B cell (primary cell): ENCODE measurements at regions not wholly inside any gene's neighbourhood (a gene's known extent, or its start where the extent isn't known, plus 50 kb on each side); places are given as distances from the start of the nearest gene placed in this dataset.

Experiments used
- EZH2 ChIP-seq: IDR thresholded peaks from 2 replicates; pipeline ENCODE4 v1.6.1; 2012; ENCODE audit warnings: borderline replicate concordance, low read depth, mild to moderate bottlenecking, moderate library complexity, low read length; ENCODE audit not compliant: insufficient read depth, poor library complexity, severe bottlenecking
- TF ChIP-seq, protein P1 (sequence below): fragments of 200-600 bp; IDR thresholded peaks from one replicate; pipeline ENCODE4 v1.8.0; 2022; ENCODE audit warnings: antibody characterized with exemption, mild to moderate bottlenecking

DNA sequence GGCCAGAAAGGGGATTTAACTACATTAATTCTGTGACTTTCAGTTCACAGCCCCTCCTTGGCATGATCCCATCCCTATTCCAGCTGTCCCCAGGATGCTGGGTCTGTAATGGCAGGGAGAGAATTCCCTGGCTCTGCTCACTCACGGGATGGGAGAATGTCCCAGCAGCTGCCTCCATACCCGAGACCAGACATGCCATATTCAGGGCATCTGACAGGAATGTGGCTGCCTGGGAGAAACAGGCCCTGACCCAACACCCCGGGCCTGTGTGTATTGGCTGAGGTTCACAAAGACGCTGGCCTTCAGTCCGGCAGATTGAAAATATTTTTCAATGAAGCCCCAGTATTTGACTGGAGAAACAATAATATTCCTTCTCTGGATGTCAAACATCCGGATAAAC, 83.6 kb upstream of the SMAD3 start:
- TF ChIP-seq, protein P1, sequence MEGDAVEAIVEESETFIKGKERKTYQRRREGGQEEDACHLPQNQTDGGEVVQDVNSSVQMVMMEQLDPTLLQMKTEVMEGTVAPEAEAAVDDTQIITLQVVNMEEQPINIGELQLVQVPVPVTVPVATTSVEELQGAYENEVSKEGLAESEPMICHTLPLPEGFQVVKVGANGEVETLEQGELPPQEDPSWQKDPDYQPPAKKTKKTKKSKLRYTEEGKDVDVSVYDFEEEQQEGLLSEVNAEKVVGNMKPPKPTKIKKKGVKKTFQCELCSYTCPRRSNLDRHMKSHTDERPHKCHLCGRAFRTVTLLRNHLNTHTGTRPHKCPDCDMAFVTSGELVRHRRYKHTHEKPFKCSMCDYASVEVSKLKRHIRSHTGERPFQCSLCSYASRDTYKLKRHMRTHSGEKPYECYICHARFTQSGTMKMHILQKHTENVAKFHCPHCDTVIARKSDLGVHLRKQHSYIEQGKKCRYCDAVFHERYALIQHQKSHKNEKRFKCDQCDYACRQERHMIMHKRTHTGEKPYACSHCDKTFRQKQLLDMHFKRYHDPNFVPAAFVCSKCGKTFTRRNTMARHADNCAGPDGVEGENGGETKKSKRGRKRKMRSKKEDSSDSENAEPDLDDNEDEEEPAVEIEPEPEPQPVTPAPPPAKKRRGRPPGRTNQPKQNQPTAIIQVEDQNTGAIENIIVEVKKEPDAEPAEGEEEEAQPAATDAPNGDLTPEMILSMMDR = no peak
- TF ChIP-seq EZH2 = no peak
